ENCODE measurements at regions not wholly inside any gene's neighbourhood (a gene's known extent, or its start where the extent isn't known, plus 50 kb on each side); places are given as distances from the start of the nearest gene placed in this dataset.

DNA sequence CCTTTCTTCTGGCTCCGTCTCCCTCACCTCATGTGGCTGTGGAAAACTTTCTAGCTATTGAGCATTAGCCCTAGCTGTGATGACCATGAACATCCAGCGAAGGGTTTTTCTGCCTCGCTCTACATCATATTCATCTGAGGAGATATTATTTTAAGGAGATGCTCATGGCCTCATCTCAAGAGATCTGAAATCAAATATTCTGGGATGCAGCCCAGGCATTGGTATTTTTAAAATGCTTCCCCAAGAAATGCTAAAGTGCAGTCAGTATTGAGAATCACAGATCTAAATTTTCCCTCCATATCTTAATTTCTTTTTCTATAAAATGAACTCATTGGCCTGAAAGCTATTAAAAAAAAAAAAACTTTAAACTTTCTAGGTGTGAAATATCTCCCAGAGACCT lies 238.2 kb upstream of the CELF2 start:
- DNase-seq (ENCODE audit: low spot score) (no peak), FAIRE-seq (no peak)

- FAIRE-seq (no peak), DNase-seq (ENCODE audit: low spot score) (no peak)
Observed at GRCh38 chr10:10780746-10781145, 236.9 kb upstream of the CELF2 start.

GRCh38 chr10:10782603-10783002 lies 235.1 kb upstream of the CELF2 start:
- FAIRE-seq: peak; percentile 89
- DNase-seq (ENCODE audit: low spot score): peak; percentile 83

DNA sequence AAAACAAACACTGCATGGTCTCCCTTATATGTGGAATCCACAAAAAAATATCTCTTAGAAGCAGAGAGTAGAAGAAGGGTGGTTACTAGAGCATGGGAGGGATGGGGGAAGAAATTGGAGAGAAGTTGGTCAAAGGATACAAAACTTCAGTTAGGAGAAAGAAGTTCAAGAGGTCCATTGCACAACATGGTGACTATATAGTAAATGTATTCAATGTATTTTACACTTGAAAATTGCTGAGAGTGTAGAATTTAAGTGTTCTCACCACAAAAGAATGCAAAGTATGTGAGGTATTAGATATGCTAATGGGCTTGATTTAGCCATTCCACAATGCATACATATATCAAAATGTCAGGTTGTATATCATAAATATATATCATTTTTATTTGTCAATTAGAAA lies 232.0 kb upstream of the CELF2 start:
- DNase-seq (ENCODE audit: low spot score) (peak; percentile 87), FAIRE-seq (peak; percentile 88)

DNA sequence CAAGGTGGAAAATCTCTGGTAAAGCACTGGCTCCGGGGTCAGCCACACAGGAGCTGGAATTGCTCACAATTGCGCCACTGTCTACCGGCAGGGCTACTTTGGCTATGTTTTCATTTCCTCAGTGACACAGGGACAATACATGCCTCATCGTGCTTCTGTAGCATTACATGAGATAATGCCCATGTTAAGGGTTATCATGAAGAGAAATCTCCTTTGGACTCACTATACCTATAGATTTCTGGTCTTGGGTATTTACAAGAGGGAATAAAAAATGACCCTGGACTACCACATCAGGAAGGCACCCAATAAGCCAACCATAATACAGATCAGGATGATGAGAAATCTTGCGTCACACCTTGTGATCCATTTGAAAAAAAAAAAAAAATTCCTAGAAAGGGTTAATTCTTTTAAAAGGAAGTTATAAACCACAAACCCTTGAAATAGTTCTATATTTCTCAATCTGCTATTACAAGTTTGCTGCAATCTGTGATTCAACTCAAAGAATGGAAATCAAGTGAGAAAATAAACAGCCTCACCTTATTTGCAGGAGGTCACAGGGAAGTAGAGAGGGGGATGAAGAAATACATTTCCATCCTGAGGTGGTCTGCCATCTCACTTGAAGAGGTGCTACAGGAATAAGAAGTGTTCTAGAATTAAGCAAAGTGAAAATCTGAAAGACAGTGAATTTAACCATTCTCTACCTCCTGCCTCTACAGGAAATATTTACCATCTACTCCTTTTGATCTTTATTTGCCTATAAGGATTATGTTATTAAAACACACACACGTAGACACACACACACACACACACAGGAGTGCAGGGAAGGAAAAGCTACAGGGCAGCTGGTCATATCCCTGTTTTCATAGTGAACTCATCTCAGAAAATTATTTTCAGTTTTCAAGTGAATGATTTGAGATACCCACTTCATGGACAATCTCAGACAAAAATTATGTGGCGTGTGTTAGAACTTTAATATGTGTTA lies 231.3 kb upstream of the CELF2 start:
- no peak for FAIRE-seq

DNA sequence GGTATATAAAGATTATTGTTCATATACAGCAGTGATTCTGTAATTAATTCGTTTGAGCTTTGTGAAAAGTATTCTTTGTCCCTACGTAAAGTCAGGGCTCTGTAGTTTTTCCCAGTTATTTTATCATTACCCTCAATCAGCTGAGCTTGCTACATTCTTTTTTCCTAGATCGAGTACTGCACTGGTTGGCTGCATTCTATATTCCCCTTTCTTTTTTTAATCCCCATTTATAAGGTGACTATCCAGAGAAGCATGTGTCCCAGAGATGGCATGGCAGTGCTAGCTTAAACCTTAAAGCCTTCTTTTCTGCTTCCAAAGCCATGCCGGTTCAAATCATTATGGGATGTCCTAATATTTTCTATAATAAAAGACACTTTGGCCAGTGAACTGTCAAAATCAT lies 230.1 kb upstream of the CELF2 start:
- no peak for FAIRE-seq
- DNase-seq (ENCODE audit: low spot score): no peak

More for the DNA sequence above, 231.3 kb upstream of the CELF2 start:
- DNase-seq (ENCODE audit: low spot score): peak; percentile 67

DNA sequence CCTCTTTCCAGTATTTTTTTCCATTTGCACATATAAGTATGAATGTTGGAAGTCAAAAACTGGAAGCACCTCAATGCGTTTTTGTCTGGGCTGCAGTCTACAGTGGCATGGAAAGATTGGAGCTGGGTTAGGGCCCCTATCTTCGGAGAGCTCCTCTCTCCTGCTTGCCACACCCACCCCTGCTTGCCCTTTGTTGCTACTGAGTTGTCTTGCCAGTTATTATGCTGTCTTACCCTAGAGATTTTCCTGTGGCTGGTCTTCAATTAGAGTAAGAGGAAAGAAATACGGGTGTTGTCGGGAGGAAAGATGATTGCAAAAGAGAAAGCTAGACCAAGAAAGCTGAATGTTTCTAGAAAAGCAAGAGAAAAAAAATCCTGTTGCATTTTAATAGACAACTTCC lies 228.9 kb upstream of the CELF2 start:
- DNase-seq (ENCODE audit: low spot score) (no peak), FAIRE-seq (no peak)

DNA sequence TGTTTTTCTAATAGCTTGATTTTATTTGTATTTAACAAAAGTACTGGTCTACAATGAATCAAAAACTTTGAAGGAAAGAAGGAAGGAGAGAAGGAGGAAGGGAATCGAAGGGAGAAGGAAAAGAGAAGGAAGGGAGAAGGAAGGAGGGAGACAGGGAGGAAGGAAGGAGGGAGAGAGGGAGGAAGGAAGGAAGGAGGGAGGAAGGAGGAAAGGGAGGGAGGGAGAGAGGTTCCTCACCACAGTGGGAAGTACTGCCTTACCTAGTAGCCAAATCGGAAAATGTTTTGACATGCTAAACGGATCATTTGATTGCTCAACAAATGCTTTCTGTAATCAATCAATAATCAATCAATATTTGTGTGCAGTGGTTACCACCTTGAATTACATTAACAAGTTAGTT lies 225.8 kb upstream of the CELF2 start:
- DNase-seq (ENCODE audit: low spot score) (no peak), FAIRE-seq (no peak)

DNA sequence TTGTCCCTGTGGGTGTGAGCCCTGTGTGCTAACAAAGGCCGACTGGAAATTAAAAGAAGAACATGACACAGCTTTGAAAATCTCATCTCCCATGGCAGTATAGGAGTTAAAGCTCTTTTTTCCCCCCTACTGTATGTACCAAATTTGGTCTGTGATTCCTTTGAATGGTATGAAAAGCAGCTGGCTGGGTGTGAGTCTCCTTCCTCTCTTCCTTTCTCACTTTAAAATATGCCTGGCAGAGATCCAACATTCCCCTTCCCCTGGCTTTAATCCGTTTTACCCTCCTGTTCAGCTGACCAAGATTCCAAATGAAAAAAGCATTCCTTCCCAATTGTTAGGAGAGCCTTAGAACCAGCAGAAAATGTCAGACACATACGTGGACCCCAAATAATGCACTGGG lies 225.0 kb upstream of the CELF2 start:
- FAIRE-seq (peak; percentile 80), DNase-seq (ENCODE audit: low spot score) (peak; percentile 78)

GRCh38 chr10:10794046-10794445 lies 223.6 kb upstream of the CELF2 start:
- DNase-seq (ENCODE audit: low spot score) (peak; percentile 53), FAIRE-seq (peak; percentile 80)

- FAIRE-seq (peak; percentile 95), DNase-seq (ENCODE audit: low spot score) (peak; percentile 87)
Observed at GRCh38 chr10:10794791-10795191, 222.9 kb upstream of the CELF2 start.

GRCh38 chr10:10796061-10796773 lies 221.5 kb upstream of the CELF2 start:
- DNase-seq (ENCODE audit: low spot score): no peak
- no peak for FAIRE-seq

GRCh38 chr10:10796774-10797415 lies 220.8 kb upstream of the CELF2 start:
- FAIRE-seq (no peak), DNase-seq (ENCODE audit: low spot score) (no peak)

- no peak for DNase-seq (ENCODE audit: low spot score)
- FAIRE-seq: no peak
Observed at GRCh38 chr10:10797513-10797912, 220.2 kb upstream of the CELF2 start.

- no peak for FAIRE-seq
- DNase-seq (ENCODE audit: low spot score): no peak
Observed at GRCh38 chr10:10798102-10798863, 219.4 kb upstream of the CELF2 start.

DNA sequence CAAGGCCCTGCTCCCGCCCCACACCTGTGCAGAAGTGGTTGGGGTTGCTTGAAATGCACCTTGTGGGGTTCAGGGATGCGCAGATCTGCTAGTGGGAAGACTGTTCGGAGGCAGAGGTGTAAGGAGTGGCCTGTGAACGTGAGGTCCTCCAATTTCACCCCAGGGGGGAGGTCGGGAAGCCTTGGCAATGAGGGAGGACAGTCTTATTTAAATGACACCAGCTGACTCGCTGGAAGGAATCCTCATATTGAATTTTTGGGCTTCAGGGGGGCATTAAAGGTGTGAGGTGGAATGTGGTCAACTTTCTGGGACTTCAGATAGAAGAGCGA lies 218.8 kb upstream of the CELF2 start:
- no peak for FAIRE-seq

DNA sequence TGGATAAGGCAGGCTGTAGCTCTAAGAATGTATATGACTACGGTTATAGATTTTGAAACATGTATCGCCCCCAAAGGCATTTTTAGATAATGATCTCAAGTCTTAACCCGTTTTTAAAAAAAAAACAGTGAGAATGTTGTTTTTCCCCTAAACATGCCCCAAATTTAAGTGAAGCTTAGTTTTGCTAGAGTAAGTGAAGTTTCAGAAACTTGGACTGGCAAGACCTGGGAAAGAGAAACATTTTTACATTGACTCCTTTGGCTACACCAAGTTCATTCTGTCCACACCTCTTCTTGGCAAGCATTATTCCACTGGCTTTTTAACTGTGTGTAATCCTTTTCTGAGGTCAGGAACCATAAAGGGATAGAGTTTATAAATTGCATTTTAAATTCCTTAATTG lies 216.7 kb upstream of the CELF2 start:
- no peak for FAIRE-seq

More for the DNA sequence above, 218.8 kb upstream of the CELF2 start:
- DNase-seq (ENCODE audit: low spot score): no peak

DNA sequence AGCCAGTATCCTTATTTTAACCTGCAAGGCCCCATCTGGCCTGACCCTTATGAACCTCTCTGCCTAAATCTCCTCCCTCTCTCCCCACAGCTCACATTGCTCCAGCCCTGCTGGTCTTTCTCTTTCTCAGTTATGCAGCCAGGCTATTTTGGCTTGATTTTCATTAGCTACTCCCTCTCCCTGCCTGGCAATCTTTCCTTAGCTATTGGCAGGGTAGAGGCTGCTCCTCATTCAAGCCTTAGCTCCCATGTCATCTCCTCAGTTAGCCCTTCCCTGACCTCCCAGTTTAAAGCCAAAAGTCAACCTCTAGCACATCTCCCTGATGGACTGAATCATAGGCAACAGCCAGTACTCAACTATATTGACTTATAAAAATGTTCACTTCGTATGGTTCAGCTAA lies 214.4 kb upstream of the CELF2 start:
- DNase-seq (ENCODE audit: low spot score) (no peak), FAIRE-seq (no peak)

More for the DNA sequence above, 216.7 kb upstream of the CELF2 start:
- DNase-seq (ENCODE audit: low spot score): no peak

- no peak for FAIRE-seq
- DNase-seq (ENCODE audit: low spot score): no peak
Observed at GRCh38 chr10:10804061-10804460, 213.6 kb upstream of the CELF2 start.

- FAIRE-seq: no peak
- peak; percentile 38 for DNase-seq (ENCODE audit: low spot score)
Observed at GRCh38 chr10:10804998-10805740, 212.5 kb upstream of the CELF2 start.

- DNase-seq (ENCODE audit: low spot score) (no peak), FAIRE-seq (no peak)
Observed at GRCh38 chr10:10807106-10807505, 210.6 kb upstream of the CELF2 start.

All from RCC 7860 (cell line).